GM12878 (cell line): ENCODE measurements at regions not wholly inside any gene's neighbourhood (a gene's known extent, or its start where the extent isn't known, plus 50 kb on each side); places are given as distances from the start of the nearest gene placed in this dataset.

Source experiments
- ATAC-seq: fragments of 200-7000 bp; cut with Tn5 transposase; 3 replicates; pipeline ENCODE4 v1.9.1; 2020; ENCODE audit warnings: mild to moderate bottlenecking, moderate library complexity
- BruUV-seq: library from RNA; stranded (reverse); fragments of 400-500 nt; replicated peaks from 2 replicates; lab custom pipeline; 2021; lab: Mats Ljungman, UMichigan
- CTCF ChIA-PET: fragments of 300-600 bp; sonication (Branson Sonifier 250); formaldehyde crosslinking; extraction: SDS; loops from one replicate; lab custom pipeline; 2021; ENCODE audit warnings: inconsistent platforms; lab: Yijun Ruan, JAX
- POLR2A ChIA-PET: fragments of 350-600 bp; formaldehyde crosslinking; extraction: SDS; loops from one replicate; lab custom pipeline; 2021; ENCODE audit warnings: inconsistent platforms; lab: Charles Lee
- RAD21 ChIA-PET: fragments of 300-600 bp; sonication (Branson Sonifier 250); formaldehyde crosslinking; loops from one replicate; lab custom pipeline; 2023; ENCODE audit warnings: antibody characterized with exemption; ENCODE audit not compliant: unreplicated experiment; lab: Charles Lee
- SMC1A ChIA-PET: fragments of 300-600 bp; sonication (Branson Sonifier 250); formaldehyde crosslinking; loops from one replicate; lab custom pipeline; 2023; ENCODE audit not compliant: unreplicated experiment, uncharacterized antibody; lab: Charles Lee
- DNase-seq: peaks from one replicate; pipeline ENCODE4 v3.0.0-alpha.2; 2011; ENCODE audit warnings: low read depth, low spot score
- FAIRE-seq: peaks from 3 replicates; lab custom pipeline; 2011; peaks lifted over from hg19 to GRCh38; lab: Jason Lieb, UNC
- H2AFZ ChIP-seq: 2 replicates; pipeline ENCODE4 v1.6.0; 2011; ENCODE audit warnings: low read depth, low read length, control low read depth; ENCODE audit not compliant: control insufficient read depth
- H3K27ac ChIP-seq: 2 replicates; pipeline ENCODE4 v1.5.1; 2011; ENCODE audit warnings: control low read depth; ENCODE audit not compliant: control insufficient read depth, insufficient read depth
- H3K27me3 ChIP-seq, 2 experiments: replicated peaks in 1 of 2; 2 replicates each; pipeline versions ENCODE4 v1.6.0 to v1.6.1; 2011; ENCODE audit warnings: low read length in 1 of 2; ENCODE audit not compliant: control insufficient read depth in 2 of 2, insufficient read depth in 2 of 2
- H3K36me3 ChIP-seq, 2 experiments: 2 replicates each; pipeline ENCODE4 v1.5.1; 2011; ENCODE audit warnings: low read length in 1 of 2; ENCODE audit not compliant: control insufficient read depth in 2 of 2, insufficient read depth in 2 of 2
- H3K4me1 ChIP-seq: 2 replicates; pipeline ENCODE4 v1.6.1; 2011; ENCODE audit warnings: mild to moderate bottlenecking, low read length, moderate library complexity, mixed read lengths; ENCODE audit not compliant: control insufficient read depth, insufficient read depth
- H3K4me2 ChIP-seq: 2 replicates; pipeline ENCODE4 v1.6.0; 2011; ENCODE audit warnings: control low read depth; ENCODE audit not compliant: control insufficient read depth, insufficient read depth
- H3K4me3 ChIP-seq: fragments of 200-600 bp; sonication (generic); 2 replicates; pipeline ENCODE4 v1.5.1; 2016
- H3K79me2 ChIP-seq: 2 replicates; pipeline ENCODE4 v1.6.0; 2011; ENCODE audit warnings: low read length; ENCODE audit not compliant: control insufficient read depth, insufficient read depth
- H3K9ac ChIP-seq: 2 replicates; pipeline ENCODE4 v1.8.0; 2011; ENCODE audit warnings: low read length, control low read depth, mixed read lengths; ENCODE audit not compliant: control insufficient read depth, insufficient read depth
- H3K9me3 ChIP-seq: replicated peaks from 3 replicates; pipeline ENCODE4 v1.5.1; 2011; ENCODE audit warnings: mild to moderate bottlenecking, low read length; ENCODE audit not compliant: control insufficient read depth, insufficient read depth
- H4K20me1 ChIP-seq: 2 replicates; pipeline ENCODE4 v1.6.0; 2011; ENCODE audit not compliant: control insufficient read depth, insufficient read depth
- CREM ChIP-seq: IDR thresholded peaks from 2 replicates; pipeline ENCODE4 v1.6.1; 2014; ENCODE audit warnings: antibody characterized with exemption, low read depth
- NRF1 ChIP-seq: conservative IDR thresholded peaks from 2 replicates; pipeline ENCODE4 v1.6.1; 2011; ENCODE audit warnings: mild to moderate bottlenecking, low read depth, low read length, improper control_type of control experiment
- SREBF1 ChIP-seq: IDR thresholded peaks from 2 replicates; pipeline ENCODE4 v1.6.1; 2012; ENCODE audit warnings: mild to moderate bottlenecking, low read length
- ZNF622 ChIP-seq: fragments of 450-650 bp; IDR thresholded peaks from 2 replicates; pipeline ENCODE4 v1.6.1; 2017; ENCODE audit warnings: mild to moderate bottlenecking, inconsistent platforms
- WGBS: methylation state at CpG from one replicate; pipeline ENCODE4 v1.1.6; 2016; ENCODE audit warnings: low lambda C conversion rate; ENCODE audit not compliant: insufficient replicate concordance, insufficient coverage; ENCODE audit errors: missing lambda C conversion rate; 5-methylcytosine and 5-hydroxymethylcytosine counted together
- in situ Hi-C: fragments of 300-500 bp; cut with MboI; formaldehyde crosslinking; loops from 9 replicates; pipeline ENCODE4 v1.14.3; 2018; ENCODE audit warnings: mixed read lengths
- intact Hi-C: fragments of 100-400 bp; cut with micrococcal nuclease; formaldehyde crosslinking; loops from one replicate; pipeline ENCODE4 v1.14.2; 2022; ENCODE audit not compliant: unreplicated experiment
- TF ChIP-seq, protein P1 (sequence below), 3 experiments: IDR thresholded peaks in 2 of 3; conservative IDR thresholded peaks in 1 of 3; 2 replicates each; pipeline ENCODE4 v1.5.1; 2011; ENCODE audit warnings: low read depth in 3 of 3, low read length in 3 of 3, mild to moderate bottlenecking in 3 of 3, control low read depth in 2 of 3, moderate library complexity in 2 of 3, inconsistent platforms in 1 of 3, mixed read lengths in 1 of 3; ENCODE audit not compliant: control insufficient read depth in 2 of 3, insufficient read depth in 1 of 3; ENCODE audit errors: extremely low read depth in 1 of 3
- TF ChIP-seq, protein P2 (sequence below): IDR thresholded peaks from 2 replicates; pipeline ENCODE4 v1.6.1; 2011; ENCODE audit warnings: borderline replicate concordance, low read depth, mild to moderate bottlenecking, moderate library complexity, low read length; ENCODE audit not compliant: insufficient read depth, poor library complexity, severe bottlenecking
- TF ChIP-seq, protein P3 (sequence below): fragments of 450-650 bp; IDR thresholded peaks from 2 replicates; pipeline ENCODE4 v1.6.1; 2017; ENCODE audit warnings: antibody characterized with exemption, mild to moderate bottlenecking, moderate library complexity
- TF ChIP-seq, protein P4 (sequence below): fragments of 450-650 bp; IDR thresholded peaks from 2 replicates; pipeline ENCODE4 v1.6.1; 2018; ENCODE audit warnings: borderline replicate concordance, mild to moderate bottlenecking; ENCODE audit not compliant: partially characterized antibody

DNA sequence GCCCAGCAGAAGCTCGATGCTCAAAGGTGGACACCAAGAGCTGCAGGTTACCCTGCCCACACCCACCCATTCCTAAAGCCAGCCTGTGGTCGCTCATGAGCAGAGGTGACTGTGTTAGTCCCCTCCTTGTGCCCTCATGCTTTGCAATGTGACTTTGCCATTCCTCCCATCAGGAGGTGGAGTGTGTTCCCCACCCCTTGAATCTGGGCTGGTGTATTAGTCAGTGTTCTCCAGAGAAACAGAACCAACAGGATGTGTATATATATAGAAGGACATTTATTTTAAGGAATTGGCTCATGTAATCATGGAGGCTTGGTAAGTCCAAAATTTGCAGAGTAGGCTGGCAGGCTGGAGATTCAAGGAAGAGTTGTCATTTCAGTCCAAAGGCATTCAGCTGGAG is 54.4 kb upstream of the RNF24 start:
- no peak overlapping the region for H3K4me2 ChIP-seq
- no peaks in the 10 kb centered on the region; the same call in 2 of the 3 replicates for H3K9me3 ChIP-seq
- no peaks in the 10 kb centered on the region for H3K4me1 ChIP-seq
- ChIA-PET SMC1A (interaction anchor here (0.9 to 1.9 kb wide), 3 partner anchors 16 to 163 kb away, joined by 3 to 5 read pairs (median 3); no protein-coding TSS in a partner anchor), RAD21 (interaction anchor here (0.6 kb wide), 1 partner anchor 97 kb away, joined by 3 read pairs; no protein-coding TSS in a partner anchor), POLR2A (no interaction called here), CTCF (interaction anchor here (0.6 to 3.7 kb wide), 3 partner anchors 16 to 215 kb away, joined by 4 to 18 read pairs (median 4); no protein-coding TSS in a partner anchor)
- H3K79me2 ChIP-seq, result no peaks in the 10 kb centered on the region
- WGBS, result 5% methylated on average over 2 of the region's 2 CpGs
- no peak overlapping the region for H3K9ac ChIP-seq
- in situ Hi-C loops, result no loop called here
- peaks cover 0 to 2% of the 10 kb centered on the region in 2 experiments; a peak in 1 of 4 replicates for H3K27me3 ChIP-seq
- no peak overlapping the region for H2AFZ ChIP-seq
- BruUV-seq, result no TSS peak
- no peak overlapping the region for H3K4me3 ChIP-seq
- no peak for FAIRE-seq
- no peak for ATAC-seq
- TF ChIP-seq SREBF1 (no peak), CREM (no peak), NRF1 (no peak), ZNF622 (no peak)
- TF ChIP-seq, protein P1, sequence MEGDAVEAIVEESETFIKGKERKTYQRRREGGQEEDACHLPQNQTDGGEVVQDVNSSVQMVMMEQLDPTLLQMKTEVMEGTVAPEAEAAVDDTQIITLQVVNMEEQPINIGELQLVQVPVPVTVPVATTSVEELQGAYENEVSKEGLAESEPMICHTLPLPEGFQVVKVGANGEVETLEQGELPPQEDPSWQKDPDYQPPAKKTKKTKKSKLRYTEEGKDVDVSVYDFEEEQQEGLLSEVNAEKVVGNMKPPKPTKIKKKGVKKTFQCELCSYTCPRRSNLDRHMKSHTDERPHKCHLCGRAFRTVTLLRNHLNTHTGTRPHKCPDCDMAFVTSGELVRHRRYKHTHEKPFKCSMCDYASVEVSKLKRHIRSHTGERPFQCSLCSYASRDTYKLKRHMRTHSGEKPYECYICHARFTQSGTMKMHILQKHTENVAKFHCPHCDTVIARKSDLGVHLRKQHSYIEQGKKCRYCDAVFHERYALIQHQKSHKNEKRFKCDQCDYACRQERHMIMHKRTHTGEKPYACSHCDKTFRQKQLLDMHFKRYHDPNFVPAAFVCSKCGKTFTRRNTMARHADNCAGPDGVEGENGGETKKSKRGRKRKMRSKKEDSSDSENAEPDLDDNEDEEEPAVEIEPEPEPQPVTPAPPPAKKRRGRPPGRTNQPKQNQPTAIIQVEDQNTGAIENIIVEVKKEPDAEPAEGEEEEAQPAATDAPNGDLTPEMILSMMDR (IDR thresholded peaks at IDR 0.05 in 2 of 3, conservative IDR thresholded peaks at IDR 0.05 in 1 of 3; ENCODE audit: control insufficient read depth in 2 of 3, extremely low read depth in 1 of 3, insufficient read depth in 1 of 3, low read depth in 3 of 3, low read length in 3 of 3), result no peak
- TF ChIP-seq, protein P2, sequence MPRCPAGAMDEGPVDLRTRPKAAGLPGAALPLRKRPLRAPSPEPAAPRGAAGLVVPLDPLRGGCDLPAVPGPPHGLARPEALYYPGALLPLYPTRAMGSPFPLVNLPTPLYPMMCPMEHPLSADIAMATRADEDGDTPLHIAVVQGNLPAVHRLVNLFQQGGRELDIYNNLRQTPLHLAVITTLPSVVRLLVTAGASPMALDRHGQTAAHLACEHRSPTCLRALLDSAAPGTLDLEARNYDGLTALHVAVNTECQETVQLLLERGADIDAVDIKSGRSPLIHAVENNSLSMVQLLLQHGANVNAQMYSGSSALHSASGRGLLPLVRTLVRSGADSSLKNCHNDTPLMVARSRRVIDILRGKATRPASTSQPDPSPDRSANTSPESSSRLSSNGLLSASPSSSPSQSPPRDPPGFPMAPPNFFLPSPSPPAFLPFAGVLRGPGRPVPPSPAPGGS, result no peak
- TF ChIP-seq, protein P3, sequence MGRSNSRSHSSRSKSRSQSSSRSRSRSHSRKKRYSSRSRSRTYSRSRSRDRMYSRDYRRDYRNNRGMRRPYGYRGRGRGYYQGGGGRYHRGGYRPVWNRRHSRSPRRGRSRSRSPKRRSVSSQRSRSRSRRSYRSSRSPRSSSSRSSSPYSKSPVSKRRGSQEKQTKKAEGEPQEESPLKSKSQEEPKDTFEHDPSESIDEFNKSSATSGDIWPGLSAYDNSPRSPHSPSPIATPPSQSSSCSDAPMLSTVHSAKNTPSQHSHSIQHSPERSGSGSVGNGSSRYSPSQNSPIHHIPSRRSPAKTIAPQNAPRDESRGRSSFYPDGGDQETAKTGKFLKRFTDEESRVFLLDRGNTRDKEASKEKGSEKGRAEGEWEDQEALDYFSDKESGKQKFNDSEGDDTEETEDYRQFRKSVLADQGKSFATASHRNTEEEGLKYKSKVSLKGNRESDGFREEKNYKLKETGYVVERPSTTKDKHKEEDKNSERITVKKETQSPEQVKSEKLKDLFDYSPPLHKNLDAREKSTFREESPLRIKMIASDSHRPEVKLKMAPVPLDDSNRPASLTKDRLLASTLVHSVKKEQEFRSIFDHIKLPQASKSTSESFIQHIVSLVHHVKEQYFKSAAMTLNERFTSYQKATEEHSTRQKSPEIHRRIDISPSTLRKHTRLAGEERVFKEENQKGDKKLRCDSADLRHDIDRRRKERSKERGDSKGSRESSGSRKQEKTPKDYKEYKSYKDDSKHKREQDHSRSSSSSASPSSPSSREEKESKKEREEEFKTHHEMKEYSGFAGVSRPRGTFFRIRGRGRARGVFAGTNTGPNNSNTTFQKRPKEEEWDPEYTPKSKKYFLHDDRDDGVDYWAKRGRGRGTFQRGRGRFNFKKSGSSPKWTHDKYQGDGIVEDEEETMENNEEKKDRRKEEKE, result no peak
- TF ChIP-seq, protein P4, sequence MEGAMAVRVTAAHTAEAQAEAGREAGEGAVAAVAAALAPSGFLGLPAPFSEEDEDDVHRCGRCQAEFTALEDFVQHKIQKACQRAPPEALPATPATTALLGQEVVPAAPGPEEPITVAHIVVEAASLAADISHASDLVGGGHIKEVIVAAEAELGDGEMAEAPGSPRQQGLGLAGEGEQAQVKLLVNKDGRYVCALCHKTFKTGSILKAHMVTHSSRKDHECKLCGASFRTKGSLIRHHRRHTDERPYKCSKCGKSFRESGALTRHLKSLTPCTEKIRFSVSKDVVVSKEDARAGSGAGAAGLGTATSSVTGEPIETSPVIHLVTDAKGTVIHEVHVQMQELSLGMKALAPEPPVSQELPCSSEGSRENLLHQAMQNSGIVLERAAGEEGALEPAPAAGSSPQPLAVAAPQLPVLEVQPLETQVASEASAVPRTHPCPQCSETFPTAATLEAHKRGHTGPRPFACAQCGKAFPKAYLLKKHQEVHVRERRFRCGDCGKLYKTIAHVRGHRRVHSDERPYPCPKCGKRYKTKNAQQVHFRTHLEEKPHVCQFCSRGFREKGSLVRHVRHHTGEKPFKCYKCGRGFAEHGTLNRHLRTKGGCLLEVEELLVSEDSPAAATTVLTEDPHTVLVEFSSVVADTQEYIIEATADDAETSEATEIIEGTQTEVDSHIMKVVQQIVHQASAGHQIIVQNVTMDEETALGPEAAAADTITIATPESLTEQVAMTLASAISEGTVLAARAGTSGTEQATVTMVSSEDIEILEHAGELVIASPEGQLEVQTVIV, result no peak
- no peak overlapping the region for H3K27ac ChIP-seq
- no peak for DNase-seq
- no peaks in the 10 kb centered on the region for H3K36me3 ChIP-seq
- intact Hi-C loops, result no loop called here
- no peaks in the 10 kb centered on the region for H4K20me1 ChIP-seq
